GM23248 (cell line): ENCODE measurements at regions not wholly inside any gene's neighbourhood (a gene's known extent, or its start where the extent isn't known, plus 50 kb on each side); places are given as distances from the start of the nearest gene placed in this dataset.

Experiments used
- EZH2 ChIP-seq: fragments of 200-600 bp; sonication (generic); IDR thresholded peaks from 2 replicates; pipeline ENCODE4 v1.6.1; 2018; ENCODE audit warnings: antibody characterized with exemption, mild to moderate bottlenecking; ENCODE audit not compliant: insufficient read depth, poor library complexity, severe bottlenecking
- EZH2phosphoT487 ChIP-seq: fragments of 200-600 bp; sonication (generic); IDR thresholded peaks from 2 replicates; pipeline ENCODE4 v1.6.1; 2018; ENCODE audit warnings: antibody characterized with exemption, moderate library complexity, mild to moderate bottlenecking, low read depth; ENCODE audit not compliant: insufficient read depth

GRCh38 chr10:42998481-42999384 is 78.1 kb upstream of the RET start:
- TF ChIP-seq EZH2phosphoT487 = no peak
- no peak for TF ChIP-seq EZH2
